Retinal pigment epithelial cell (primary cell): ENCODE measurements at regions not wholly inside any gene's neighbourhood (a gene's known extent, or its start where the extent isn't known, plus 50 kb on each side); places are given as distances from the start of the nearest gene placed in this dataset.

Experiments
- DNase-seq: peaks from one replicate; pipeline ENCODE4 v3.0.0-alpha.2; 2010; ENCODE audit warnings: low read depth
- H3K4me3 ChIP-seq: 2 replicates; pipeline ENCODE4 v1.5.1; 2011; ENCODE audit warnings: mild to moderate bottlenecking, low read length, control low read depth, moderate library complexity
- TF ChIP-seq, protein P1 (sequence below): conservative IDR thresholded peaks from 2 replicates; pipeline ENCODE4 v1.5.1; 2011; ENCODE audit warnings: low read depth, low read length, control low read depth, inconsistent platforms

DNA sequence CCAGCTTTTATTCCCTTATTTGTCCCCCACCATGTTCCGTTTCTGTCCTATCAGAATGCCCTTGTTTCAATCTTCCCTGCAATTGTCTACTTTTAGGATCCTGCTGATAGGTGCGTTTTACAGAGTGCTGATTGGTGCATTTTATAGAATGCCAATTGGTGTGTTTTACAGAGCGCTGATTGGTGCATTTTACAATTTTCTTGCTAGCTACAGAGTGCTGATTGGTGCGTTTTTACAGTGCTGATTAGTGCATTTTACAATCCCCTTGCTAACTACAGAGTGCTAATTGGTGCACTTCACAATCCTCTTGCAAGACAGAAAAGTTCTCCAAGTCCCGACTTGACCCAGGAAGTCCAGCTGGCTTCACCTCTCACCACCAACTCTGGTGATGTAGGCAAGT lies 161.6 kb upstream of the CDYL start:
- no peak overlapping the region for H3K4me3 ChIP-seq
- no peak for DNase-seq

DNA sequence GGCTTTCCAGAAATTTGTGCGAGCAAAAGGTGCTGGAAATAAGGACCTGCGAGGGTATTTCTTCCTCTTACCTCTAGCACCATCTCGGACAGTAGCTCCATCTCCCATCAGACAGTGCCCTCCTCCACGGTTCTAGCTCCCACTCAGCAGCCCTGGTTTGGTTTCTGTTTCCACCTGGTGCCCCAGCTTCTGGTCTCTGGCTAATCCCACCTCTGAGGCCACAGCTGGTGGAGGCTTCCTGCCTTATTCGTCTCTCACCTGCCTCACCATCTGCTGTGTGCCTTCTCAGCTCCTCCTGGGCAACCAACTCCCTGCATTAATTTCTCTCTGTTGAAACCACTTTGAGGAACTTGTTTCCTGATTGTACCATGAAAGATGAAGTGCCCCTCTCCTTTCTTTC lies 162.4 kb upstream of the CDYL start:
- no peak for DNase-seq
- TF ChIP-seq, protein P1, sequence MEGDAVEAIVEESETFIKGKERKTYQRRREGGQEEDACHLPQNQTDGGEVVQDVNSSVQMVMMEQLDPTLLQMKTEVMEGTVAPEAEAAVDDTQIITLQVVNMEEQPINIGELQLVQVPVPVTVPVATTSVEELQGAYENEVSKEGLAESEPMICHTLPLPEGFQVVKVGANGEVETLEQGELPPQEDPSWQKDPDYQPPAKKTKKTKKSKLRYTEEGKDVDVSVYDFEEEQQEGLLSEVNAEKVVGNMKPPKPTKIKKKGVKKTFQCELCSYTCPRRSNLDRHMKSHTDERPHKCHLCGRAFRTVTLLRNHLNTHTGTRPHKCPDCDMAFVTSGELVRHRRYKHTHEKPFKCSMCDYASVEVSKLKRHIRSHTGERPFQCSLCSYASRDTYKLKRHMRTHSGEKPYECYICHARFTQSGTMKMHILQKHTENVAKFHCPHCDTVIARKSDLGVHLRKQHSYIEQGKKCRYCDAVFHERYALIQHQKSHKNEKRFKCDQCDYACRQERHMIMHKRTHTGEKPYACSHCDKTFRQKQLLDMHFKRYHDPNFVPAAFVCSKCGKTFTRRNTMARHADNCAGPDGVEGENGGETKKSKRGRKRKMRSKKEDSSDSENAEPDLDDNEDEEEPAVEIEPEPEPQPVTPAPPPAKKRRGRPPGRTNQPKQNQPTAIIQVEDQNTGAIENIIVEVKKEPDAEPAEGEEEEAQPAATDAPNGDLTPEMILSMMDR, result no peak
- H3K4me3 ChIP-seq, result no peak overlapping the region

More for the DNA sequence above, 161.6 kb upstream of the CDYL start:
- TF ChIP-seq, protein P1, result no peak

DNA sequence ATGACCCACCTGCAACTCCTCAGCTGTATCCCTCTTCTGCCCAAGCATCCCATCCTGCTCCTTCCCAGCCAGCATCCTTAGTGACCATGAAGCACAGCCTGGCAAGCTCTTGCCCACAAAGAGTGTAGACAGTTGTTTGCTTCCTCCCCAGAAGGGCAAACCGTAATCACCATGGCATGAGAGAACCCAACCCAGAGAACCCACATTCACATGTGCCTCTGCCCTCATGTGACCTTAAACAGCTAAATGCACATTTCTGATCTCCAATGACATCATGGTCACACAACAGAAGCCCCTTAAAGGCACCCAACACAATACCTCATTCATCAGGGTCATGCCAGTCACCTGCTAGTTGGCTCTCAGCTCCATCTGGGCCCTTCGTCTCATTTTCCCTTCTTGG lies 162.8 kb upstream of the CDYL start:
- DNase-seq, result no peak
- TF ChIP-seq, protein P1, result no peak
- H3K4me3 ChIP-seq, result no peak overlapping the region

DNA sequence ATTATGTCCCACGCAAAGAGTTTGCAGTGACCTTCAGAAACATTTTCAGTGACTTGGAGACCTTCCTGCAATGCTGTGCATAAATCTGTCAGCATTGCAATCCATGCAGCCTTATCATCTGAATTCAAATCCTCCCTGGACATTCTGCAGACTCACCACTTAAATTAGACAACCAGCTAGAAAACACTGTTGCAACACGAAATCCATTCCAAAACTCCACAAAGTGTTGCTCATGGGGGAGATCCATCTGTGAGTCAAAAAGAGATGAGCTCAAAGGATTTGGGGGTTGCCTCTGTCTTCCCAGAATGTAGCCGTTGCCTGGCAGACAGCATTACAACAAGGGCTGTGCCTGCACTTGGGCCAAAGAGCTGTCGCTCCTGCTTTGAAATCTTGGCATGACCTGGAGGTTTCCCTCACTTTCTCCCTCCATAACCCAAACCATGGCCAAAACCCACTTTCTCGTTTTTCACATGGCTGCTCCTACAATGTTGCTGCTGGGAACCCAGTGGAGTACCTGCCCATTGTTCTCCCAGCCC lies 163.5 kb upstream of the CDYL start:
- TF ChIP-seq, protein P1, result no peak
- H3K4me3 ChIP-seq, result no peak overlapping the region
- no peak for DNase-seq

DNA sequence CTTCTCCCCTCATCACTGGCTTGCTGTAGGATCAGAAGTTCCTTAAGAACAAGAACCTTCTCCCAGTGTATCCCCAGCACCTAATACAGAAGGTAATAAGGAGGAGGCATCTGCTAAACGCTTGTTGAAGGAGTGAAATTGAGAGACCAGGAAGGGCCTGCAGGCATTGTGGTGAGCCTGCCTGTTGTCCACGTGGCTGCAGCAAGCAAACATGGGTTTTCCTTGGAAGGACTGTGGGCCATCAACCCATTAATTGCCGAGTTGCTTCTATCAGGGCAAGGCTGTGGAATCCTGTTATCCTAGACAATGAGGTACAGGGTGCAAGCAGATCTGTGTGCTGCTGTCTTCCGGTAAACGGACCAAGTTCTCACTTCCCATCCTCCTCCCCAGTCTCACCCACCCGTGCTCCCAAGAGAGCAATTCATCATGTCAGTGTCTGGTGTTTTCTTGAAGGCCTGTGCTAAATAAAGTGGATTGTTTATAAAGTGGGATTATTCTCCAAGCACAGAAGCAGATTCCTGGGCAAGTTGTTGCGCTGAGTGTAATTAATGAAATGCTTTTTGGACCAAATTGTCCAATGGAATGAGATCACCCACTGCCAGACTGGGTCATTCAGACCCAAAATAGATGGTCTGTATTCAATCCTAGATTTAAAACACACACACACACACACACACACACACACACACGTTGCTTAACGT lies 164.6 kb upstream of the CDYL start:
- TF ChIP-seq, protein P1, result no peak
- no peak overlapping the region for H3K4me3 ChIP-seq
- no peak for DNase-seq

DNA sequence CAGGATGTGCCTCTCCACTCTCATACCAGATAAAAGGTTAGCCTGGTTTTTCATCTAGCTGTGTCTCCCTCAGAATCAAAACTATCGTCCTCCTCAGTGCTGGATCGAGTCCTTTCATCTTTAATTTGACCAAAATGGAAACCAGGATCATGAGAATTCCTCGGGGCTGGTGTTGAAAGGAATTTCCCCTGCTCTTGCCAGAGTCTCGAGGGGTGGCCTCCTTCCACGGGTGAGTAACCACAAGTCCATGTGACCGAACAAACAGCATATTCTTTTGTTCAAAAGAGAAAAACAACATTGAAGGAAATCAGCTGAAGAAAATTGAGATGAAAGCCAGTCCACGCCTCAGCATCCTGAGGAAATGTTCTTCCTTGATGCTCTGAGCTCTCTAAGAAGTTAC lies 165.9 kb upstream of the CDYL start:
- H3K4me3 ChIP-seq, result no peak overlapping the region
- TF ChIP-seq, protein P1, result no peak
- DNase-seq, result peak; percentile 76
